Endodermal cell (in vitro differentiated cells): ENCODE measurements at regions not wholly inside any gene's neighbourhood (a gene's known extent, or its start where the extent isn't known, plus 50 kb on each side); places are given as distances from the start of the nearest gene placed in this dataset.

Experiments
- DNase-seq: peaks from one replicate; pipeline ENCODE4 v3.0.0-alpha.2; 2017
- H3K27ac ChIP-seq: 2 replicates; pipeline ENCODE4 v1.5.1; 2013; ENCODE audit warnings: mild to moderate bottlenecking, low read depth, low read length, moderate library complexity
- H3K27me3 ChIP-seq: 2 replicates; pipeline ENCODE4 v1.6.1; 2013; ENCODE audit warnings: mild to moderate bottlenecking, low read length, moderate library complexity; ENCODE audit not compliant: insufficient read depth, control insufficient read depth, poor library complexity, severe bottlenecking
- H3K36me3 ChIP-seq: 2 replicates; pipeline ENCODE4 v1.7.0; 2013; ENCODE audit warnings: mild to moderate bottlenecking, low read length, moderate library complexity; ENCODE audit not compliant: control insufficient read depth, insufficient read depth
- H3K4me1 ChIP-seq: one replicate; pipeline ENCODE4 v1.7.0; 2013; ENCODE audit warnings: low read length; ENCODE audit not compliant: control insufficient read depth, insufficient read depth
- H3K4me3 ChIP-seq: 2 replicates; pipeline ENCODE4 v1.5.1; 2013; ENCODE audit warnings: mild to moderate bottlenecking, low read length, moderate library complexity
- H3K9ac ChIP-seq: 2 replicates; pipeline ENCODE4 v1.6.1; 2013; ENCODE audit warnings: mild to moderate bottlenecking, low read length, moderate library complexity; ENCODE audit not compliant: poor library complexity, severe bottlenecking; ENCODE audit errors: extremely low read depth
- H3K9me3 ChIP-seq: 2 replicates; pipeline ENCODE4 v1.6.1; 2013; ENCODE audit warnings: mild to moderate bottlenecking, low read length, moderate library complexity; ENCODE audit not compliant: control insufficient read depth
- H3K27ac Mint-ChIP-seq: 2 replicates; pipeline ENCODE4 v1.8.0; 2020; ENCODE audit warnings: mixed read lengths
- H3K27me3 Mint-ChIP-seq: 2 replicates; pipeline ENCODE4 v1.8.0; 2021; ENCODE audit warnings: mild to moderate bottlenecking, mixed read lengths; ENCODE audit not compliant: insufficient read depth
- H3K36me3 Mint-ChIP-seq: 2 replicates; pipeline ENCODE4 v1.8.0; 2020; ENCODE audit warnings: low read depth, mixed read lengths
- H3K4me1 Mint-ChIP-seq: 2 replicates; pipeline ENCODE4 v1.8.0; 2020; ENCODE audit warnings: mixed read lengths
- H3K4me3 Mint-ChIP-seq: 2 replicates; pipeline ENCODE4 v1.8.0; 2020; ENCODE audit warnings: mild to moderate bottlenecking, moderate library complexity, mixed read lengths
- H3K9me3 Mint-ChIP-seq: 2 replicates; pipeline ENCODE4 v1.8.0; 2020; ENCODE audit warnings: mild to moderate bottlenecking, mixed read lengths
- CTCF ChIP-seq: fragments of 200-600 bp; sonication (generic); conservative IDR thresholded peaks from 2 replicates; pipeline ENCODE4 v1.5.0; 2021; ENCODE audit warnings: antibody characterized with exemption, mild to moderate bottlenecking
- WGBS, 2 experiments: methylation state at CpG; one replicate each; pipeline versions ENCODE4 v1.1.5 to v1.1.7; 2013; ENCODE audit warnings: missing lambda C conversion rate in 2 of 2, mixed read lengths in 1 of 2; ENCODE audit not compliant: insufficient coverage in 1 of 2, insufficient read length in 1 of 2; 5-methylcytosine and 5-hydroxymethylcytosine counted together

DNA sequence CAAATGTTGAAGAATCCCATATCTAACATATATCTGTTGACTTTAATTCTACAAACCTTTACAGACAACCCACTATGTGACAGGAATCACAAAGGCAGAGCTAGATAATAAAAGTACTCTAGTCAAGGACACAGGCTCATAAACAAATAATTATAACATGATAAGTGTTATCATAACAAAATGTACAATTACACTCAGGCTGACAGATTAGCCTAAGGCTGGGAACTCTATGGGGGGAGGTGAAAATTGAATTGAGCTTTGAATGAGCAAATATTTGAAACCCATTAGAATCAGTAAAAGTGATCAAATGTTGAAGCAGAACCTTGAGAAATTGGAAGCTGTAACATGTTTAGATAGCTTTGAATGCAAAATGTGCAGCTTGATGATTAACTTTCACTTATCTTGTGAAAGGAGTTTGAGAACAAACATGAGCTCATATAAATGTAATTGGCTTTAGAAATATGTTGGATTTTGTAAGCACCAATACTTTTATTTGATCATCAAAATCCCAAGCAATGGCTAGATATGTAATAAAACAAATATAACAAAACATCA lies 970.2 kb downstream of the SORCS3 start:
- H3K4me3 Mint-ChIP-seq, result no peak overlapping the region
- no peaks in the 10 kb centered on the region for H3K9me3 Mint-ChIP-seq
- H3K36me3 Mint-ChIP-seq, result no peaks in the 10 kb centered on the region
- no peak overlapping the region for H3K27ac ChIP-seq
- H3K27me3 Mint-ChIP-seq, result no peaks in the 10 kb centered on the region
- H3K9ac ChIP-seq, result no peak overlapping the region
- no peaks in the 10 kb centered on the region for H3K27me3 ChIP-seq
- DNase-seq, result no peak
- no peaks in the 10 kb centered on the region for H3K4me1 ChIP-seq
- no peaks in the 10 kb centered on the region for H3K36me3 ChIP-seq
- no peak for TF ChIP-seq CTCF
- H3K9me3 ChIP-seq, result peaks cover 5% of the 10 kb centered on the region
- H3K4me3 ChIP-seq, result no peak overlapping the region
- H3K27ac Mint-ChIP-seq, result no peak overlapping the region
- no peaks in the 10 kb centered on the region for H3K4me1 Mint-ChIP-seq

- no peaks in the 10 kb centered on the region for H3K4me1 Mint-ChIP-seq
- no peaks in the 10 kb centered on the region for H3K27me3 ChIP-seq
- no peak overlapping the region for H3K27ac Mint-ChIP-seq
- 100% methylated on average over 1 of the region's 1 CpG for WGBS, 2 experiments
- no peaks in the 10 kb centered on the region for H3K36me3 ChIP-seq
- H3K4me1 ChIP-seq, result no peaks in the 10 kb centered on the region
- DNase-seq, result no peak
- no peak overlapping the region for H3K4me3 Mint-ChIP-seq
- H3K9ac ChIP-seq, result no peak overlapping the region
- H3K36me3 Mint-ChIP-seq, result no peaks in the 10 kb centered on the region
- H3K9me3 ChIP-seq, result peaks cover 5% of the 10 kb centered on the region
- H3K9me3 Mint-ChIP-seq, result no peaks in the 10 kb centered on the region
- no peak overlapping the region for H3K27ac ChIP-seq
- no peaks in the 10 kb centered on the region for H3K27me3 Mint-ChIP-seq
- no peak overlapping the region for H3K4me3 ChIP-seq
- TF ChIP-seq CTCF, result no peak
Measured at GRCh38 chr10:105609451-105609850, 968.4 kb downstream of the SORCS3 start.

- no peak overlapping the region for H3K4me3 ChIP-seq
- Mint-ChIP-seq H3K27ac (no peak overlapping the region), H3K9me3 (peaks cover 4% of the 10 kb centered on the region), H3K27me3 (no peaks in the 10 kb centered on the region), H3K4me3 (no peak overlapping the region), H3K36me3 (peaks cover 3% of the 10 kb centered on the region), H3K4me1 (no peaks in the 10 kb centered on the region)
- H3K36me3 ChIP-seq, result no peaks in the 10 kb centered on the region
- no peaks in the 10 kb centered on the region for H3K27me3 ChIP-seq
- no peaks in the 10 kb centered on the region for H3K4me1 ChIP-seq
- DNase-seq, result no peak
- peaks cover 10% of the 10 kb centered on the region for H3K9me3 ChIP-seq
- no peak for TF ChIP-seq CTCF
- H3K27ac ChIP-seq, result no peak overlapping the region
- H3K9ac ChIP-seq, result no peak overlapping the region
Measured at GRCh38 chr10:105605918-105606317, 964.8 kb downstream of the SORCS3 start.
